Nephron progenitor cell (in vitro differentiated cells): ENCODE measurements at regions not wholly inside any gene's neighbourhood (a gene's known extent, or its start where the extent isn't known, plus 50 kb on each side); places are given as distances from the start of the nearest gene placed in this dataset.
"Not testable (repeated sequence)": the region's sequence is repeated elsewhere in the genome, so short reads cannot be mapped to it uniquely, and the experiment has no call there.

Source experiments
- DNase-seq: peaks from one replicate; pipeline ENCODE4 v3.0.0; 2021
- H3K27ac Mint-ChIP-seq: 2 replicates; pipeline ENCODE4 v1.8.0; 2021; ENCODE audit warnings: mild to moderate bottlenecking, moderate library complexity, mixed read lengths
- H3K27me3 Mint-ChIP-seq: 2 replicates; pipeline ENCODE4 v1.8.0; 2021; ENCODE audit warnings: mild to moderate bottlenecking, low read depth, mixed read lengths; ENCODE audit not compliant: poor library complexity
- H3K36me3 Mint-ChIP-seq: 2 replicates; pipeline ENCODE4 v1.8.0; 2021; ENCODE audit warnings: low read depth, mixed read lengths
- H3K4me1 Mint-ChIP-seq: 2 replicates; pipeline ENCODE4 v1.8.0; 2021; ENCODE audit warnings: mixed read lengths
- H3K4me3 Mint-ChIP-seq: 2 replicates; pipeline ENCODE4 v1.8.0; 2021; ENCODE audit warnings: mild to moderate bottlenecking, moderate library complexity, mixed read lengths
- H3K9me3 Mint-ChIP-seq: 2 replicates; pipeline ENCODE4 v1.8.0; 2021; ENCODE audit warnings: mild to moderate bottlenecking, moderate library complexity, mixed read lengths
- CTCF ChIP-seq: fragments of 200-600 bp; sonication (generic); IDR thresholded peaks from 2 replicates; pipeline ENCODE4 v1.5.0; 2021; ENCODE audit warnings: antibody characterized with exemption

GRCh38 chr9:81073821-81074220 is 615.5 kb downstream of the TLE1 start:
- Mint-ChIP-seq H3K27ac (no peak overlapping the region), H3K4me3 (no peak overlapping the region), H3K4me1 (peaks cover 19% of the 10 kb centered on the region), H3K27me3 (no peaks in the 10 kb centered on the region), H3K36me3 (no peaks in the 10 kb centered on the region), H3K9me3 (no peaks in the 10 kb centered on the region)
- no peak for TF ChIP-seq CTCF
- DNase-seq, result no peak

GRCh38 chr9:81072758-81073157 is 616.6 kb downstream of the TLE1 start:
- peaks cover under 1% of the 10 kb centered on the region for H3K27me3 Mint-ChIP-seq
- peaks cover 8% of the 10 kb centered on the region for H3K9me3 Mint-ChIP-seq

GRCh38 chr9:81071108-81071507 is 618.2 kb downstream of the TLE1 start:
- H3K9me3 Mint-ChIP-seq, result peaks cover 22% of the 10 kb centered on the region
- peaks cover 13% of the 10 kb centered on the region for H3K4me1 Mint-ChIP-seq
- DNase-seq, result no peak
- no peak overlapping the region for H3K4me3 Mint-ChIP-seq
- peaks cover 15% of the 10 kb centered on the region for H3K36me3 Mint-ChIP-seq
- H3K27me3 Mint-ChIP-seq, result peaks cover 5% of the 10 kb centered on the region
- no peak overlapping the region for H3K27ac Mint-ChIP-seq
- no peak for TF ChIP-seq CTCF

More at GRCh38 chr9:81072758-81073157, 616.6 kb downstream of the TLE1 start:
- Mint-ChIP-seq H3K36me3 (peaks cover 8% of the 10 kb centered on the region), H3K4me1 (peaks cover 19% of the 10 kb centered on the region), H3K4me3 (no peak overlapping the region), H3K27ac (no peak overlapping the region)
- no peak for DNase-seq
- no peak for TF ChIP-seq CTCF

- no peak for TF ChIP-seq CTCF
- H3K9me3 Mint-ChIP-seq, result peaks cover 27% of the 10 kb centered on the region
- no peak overlapping the region for H3K4me3 Mint-ChIP-seq
- H3K36me3 Mint-ChIP-seq, result peaks cover 19% of the 10 kb centered on the region
- H3K4me1 Mint-ChIP-seq, result peaks cover 11% of the 10 kb centered on the region
- peaks cover 5% of the 10 kb centered on the region for H3K27me3 Mint-ChIP-seq
- no peak for DNase-seq
- H3K27ac Mint-ChIP-seq, result no peak overlapping the region
These were observed 618.7 kb downstream of the TLE1 start for GRCh38 chr9:81070689-81071088.

GRCh38 chr9:81069923-81070322 is 619.4 kb downstream of the TLE1 start:
- Mint-ChIP-seq H3K4me3 (no peak overlapping the region), H3K4me1 (peaks cover 11% of the 10 kb centered on the region), H3K27ac (no peak overlapping the region), H3K9me3 (peaks cover 34% of the 10 kb centered on the region), H3K27me3 (peaks cover 5% of the 10 kb centered on the region), H3K36me3 (peaks cover 19% of the 10 kb centered on the region)
- no peak for TF ChIP-seq CTCF
- DNase-seq, result no peak

- Mint-ChIP-seq H3K4me1 (peaks cover 8% of the 10 kb centered on the region), H3K36me3 (peaks cover 19% of the 10 kb centered on the region), H3K27ac (no peak overlapping the region), H3K4me3 (no peak overlapping the region), H3K9me3 (peaks cover 41% of the 10 kb centered on the region), H3K27me3 (peaks cover 5% of the 10 kb centered on the region)
- no peak for DNase-seq
- no peak for TF ChIP-seq CTCF
These were observed 620.1 kb downstream of the TLE1 start for GRCh38 chr9:81069038-81069795.

- DNase-seq, result not testable (repeated sequence)
These were observed 626.4 kb downstream of the TLE1 start for GRCh38 chr9:81062995-81063394.

More at GRCh38 chr9:81062995-81063394, 626.4 kb downstream of the TLE1 start:
- H3K9me3 Mint-ChIP-seq, result peaks cover 76% of the 10 kb centered on the region
- not testable (repeated sequence) for H3K27me3 Mint-ChIP-seq, H3K27ac Mint-ChIP-seq, H3K4me1 Mint-ChIP-seq, H3K4me3 Mint-ChIP-seq
- H3K36me3 Mint-ChIP-seq, result peaks cover 29% of the 10 kb centered on the region
